ENCODE measurements at regions not wholly inside any gene's neighbourhood (a gene's known extent, or its start where the extent isn't known, plus 50 kb on each side); places are given as distances from the start of the nearest gene placed in this dataset.

GRCh38 chr12:77401064-77401769, 335.8 kb upstream of the E2F7 start:
- Mint-ChIP-seq H3K27me3 (ENCODE audit: insufficient read depth, low read depth) (no peaks in the 10 kb centered on the region), H3K4me1 (peaks cover 8% of the 10 kb centered on the region), H3K36me3 (no peaks in the 10 kb centered on the region), H3K4me3 (no peak overlapping the region), H3K27ac (no peak overlapping the region), H3K9me3 (no peaks in the 10 kb centered on the region)
- Histone ChIP-seq H3K36me3 (no peaks in the 10 kb centered on the region), H3K4me1 (peaks cover 9% of the 10 kb centered on the region), H2AFZ (replicated peaks) (no peak overlapping the region), H3K27me3 (no peaks in the 10 kb centered on the region), H3K9ac (no peak overlapping the region), H3F3A (ENCODE audit: low read depth) (no peaks in the 10 kb centered on the region), H3K4me2 (no peak overlapping the region), H3K79me2 (ENCODE audit: low read depth) (no peaks in the 10 kb centered on the region), H3K9me3 (ENCODE audit: low read depth) (no peaks in the 10 kb centered on the region), H3K27ac (no peak overlapping the region), H4K20me1 (ENCODE audit: low read depth) (no peaks in the 10 kb centered on the region), H3K4me3 (no peak overlapping the region)
- TF ChIP-seq CTCF (IDR thresholded peaks at IDR 0.05) (no peak), EZH2phosphoT487 (IDR thresholded peaks at IDR 0.05) (no peak), EZH2 (IDR thresholded peaks at IDR 0.05) (no peak)
- no peak for DNase-seq (ENCODE audit: low spot score)

GRCh38 chr12:77392467-77393088, 327.2 kb upstream of the E2F7 start:
- H3K27ac Mint-ChIP-seq, result no peak overlapping the region
- Histone ChIP-seq H3K9me3 (ENCODE audit: low read depth) (no peaks in the 10 kb centered on the region), H3K27me3 (no peaks in the 10 kb centered on the region), H3K9ac (no peak overlapping the region), H3K27ac (no peak overlapping the region), H3F3A (ENCODE audit: low read depth) (no peaks in the 10 kb centered on the region), H3K4me3 (no peak overlapping the region), H3K36me3 (no peaks in the 10 kb centered on the region), H3K79me2 (ENCODE audit: low read depth) (no peaks in the 10 kb centered on the region), H2AFZ (replicated peaks) (no peak overlapping the region), H3K4me2 (no peak overlapping the region), H3K4me1 (no peaks in the 10 kb centered on the region), H4K20me1 (ENCODE audit: low read depth) (no peaks in the 10 kb centered on the region)
- no peaks in the 10 kb centered on the region for H3K27me3 Mint-ChIP-seq (ENCODE audit: insufficient read depth, low read depth)
- H3K4me3 Mint-ChIP-seq, result no peak overlapping the region
- DNase-seq (ENCODE audit: low spot score), result no peak
- H3K9me3 Mint-ChIP-seq, result no peaks in the 10 kb centered on the region
- TF ChIP-seq EZH2 (IDR thresholded peaks at IDR 0.05) (no peak), EZH2phosphoT487 (IDR thresholded peaks at IDR 0.05) (no peak), CTCF (IDR thresholded peaks at IDR 0.05) (no peak)
- no peaks in the 10 kb centered on the region for H3K36me3 Mint-ChIP-seq
- H3K4me1 Mint-ChIP-seq, result peaks cover 10% of the 10 kb centered on the region

- DNase-seq (ENCODE audit: low spot score), result no peak
- Histone ChIP-seq H3K79me2 (ENCODE audit: low read depth) (no peaks in the 10 kb centered on the region), H3F3A (ENCODE audit: low read depth) (no peaks in the 10 kb centered on the region), H3K27me3 (no peaks in the 10 kb centered on the region), H2AFZ (replicated peaks) (no peak overlapping the region), H3K4me1 (peaks cover 8% of the 10 kb centered on the region), H4K20me1 (ENCODE audit: low read depth) (no peaks in the 10 kb centered on the region), H3K27ac (no peak overlapping the region), H3K4me2 (no peak overlapping the region), H3K36me3 (no peaks in the 10 kb centered on the region), H3K9me3 (ENCODE audit: low read depth) (no peaks in the 10 kb centered on the region), H3K9ac (no peak overlapping the region), H3K4me3 (no peak overlapping the region)
- no peaks in the 10 kb centered on the region for H3K9me3 Mint-ChIP-seq
- H3K4me3 Mint-ChIP-seq, result no peak overlapping the region
- H3K27me3 Mint-ChIP-seq (ENCODE audit: insufficient read depth, low read depth), result peaks cover 2% of the 10 kb centered on the region
- no peak overlapping the region for H3K27ac Mint-ChIP-seq
- H3K4me1 Mint-ChIP-seq, result peaks cover 22% of the 10 kb centered on the region
- H3K36me3 Mint-ChIP-seq, result no peaks in the 10 kb centered on the region
- TF ChIP-seq EZH2phosphoT487 (IDR thresholded peaks at IDR 0.05), result no peak
- TF ChIP-seq CTCF (IDR thresholded peaks at IDR 0.05), result no peak
- TF ChIP-seq EZH2 (IDR thresholded peaks at IDR 0.05), result no peak
Measured at GRCh38 chr12:77388445-77389265, 323.3 kb upstream of the E2F7 start.

Data from neural progenitor cell (in vitro differentiated cells).